BE2C (cell line): ENCODE measurements at regions not wholly inside any gene's neighbourhood (a gene's known extent, or its start where the extent isn't known, plus 50 kb on each side); places are given as distances from the start of the nearest gene placed in this dataset.

ENCODE experiments used
- DNase-seq: peaks from one replicate; pipeline ENCODE4 v3.0.0-alpha.2; 2020
- H3K27me3 ChIP-seq: fragments of 250-450 bp; sonication (Bioruptor Pico); 2 replicates; pipeline ENCODE4 v1.5.1; 2020; ENCODE audit warnings: mild to moderate bottlenecking
- H3K36me3 ChIP-seq: fragments of 250-450 bp; sonication (Bioruptor Pico); 2 replicates; pipeline ENCODE4 v1.5.1; 2020; ENCODE audit warnings: mild to moderate bottlenecking
- H3K4me1 ChIP-seq: fragments of 250-450 bp; sonication (Bioruptor Pico); 2 replicates; pipeline ENCODE4 v1.5.1; 2020
- H3K4me3 ChIP-seq: 2 replicates; pipeline ENCODE4 v1.5.1; 2011; ENCODE audit warnings: low read depth, low read length
- H3K9me3 ChIP-seq: fragments of 250-450 bp; sonication (Bioruptor Pico); 2 replicates; pipeline ENCODE4 v1.5.1; 2020
- CTCF ChIP-seq: IDR thresholded peaks from 2 replicates; pipeline ENCODE4 v1.5.1; 2012; ENCODE audit warnings: mild to moderate bottlenecking, low read depth, low read length

GRCh38 chr7:27351137-27351536, 108.5 kb downstream of the EVX1 start:
- H3K9me3 ChIP-seq, result no peaks in the 10 kb centered on the region
- peaks cover 86% of the 10 kb centered on the region for H3K27me3 ChIP-seq
- H3K36me3 ChIP-seq, result no peaks in the 10 kb centered on the region
- H3K4me3 ChIP-seq, result no peak overlapping the region
- no peak for TF ChIP-seq CTCF
- H3K4me1 ChIP-seq, result no peaks in the 10 kb centered on the region
- no peak for DNase-seq

GRCh38 chr7:27351786-27352185, 109.2 kb downstream of the EVX1 start:
- DNase-seq, result no peak
- Histone ChIP-seq H3K27me3 (peaks cover 84% of the 10 kb centered on the region), H3K9me3 (no peaks in the 10 kb centered on the region), H3K36me3 (no peaks in the 10 kb centered on the region), H3K4me1 (no peaks in the 10 kb centered on the region), H3K4me3 (no peak overlapping the region)
- no peak for TF ChIP-seq CTCF

- Histone ChIP-seq H3K36me3 (no peaks in the 10 kb centered on the region), H3K27me3 (peaks cover 61% of the 10 kb centered on the region), H3K4me1 (no peaks in the 10 kb centered on the region), H3K4me3 (no peak overlapping the region), H3K9me3 (no peaks in the 10 kb centered on the region)
- no peak for DNase-seq
- no peak for TF ChIP-seq CTCF
Observed at GRCh38 chr7:27359181-27360125, 116.9 kb downstream of the EVX1 start.

- TF ChIP-seq CTCF, result no peak
- H3K27me3 ChIP-seq, result peaks cover 42% of the 10 kb centered on the region
- no peaks in the 10 kb centered on the region for H3K9me3 ChIP-seq
- H3K4me1 ChIP-seq, result no peaks in the 10 kb centered on the region
- H3K4me3 ChIP-seq, result no peak overlapping the region
- H3K36me3 ChIP-seq, result no peaks in the 10 kb centered on the region
- no peak for DNase-seq
Observed at GRCh38 chr7:27361522-27361921, 118.9 kb downstream of the EVX1 start.

- Histone ChIP-seq H3K27me3 (peaks cover 39% of the 10 kb centered on the region), H3K9me3 (no peaks in the 10 kb centered on the region), H3K4me1 (no peaks in the 10 kb centered on the region), H3K36me3 (no peaks in the 10 kb centered on the region), H3K4me3 (no peak overlapping the region)
- no peak for DNase-seq
- TF ChIP-seq CTCF, result no peak
Observed at GRCh38 chr7:27362026-27362425, 119.4 kb downstream of the EVX1 start.

GRCh38 chr7:27364344-27364758, 121.7 kb downstream of the EVX1 start:
- H3K4me3 ChIP-seq, result no peak overlapping the region
- no peaks in the 10 kb centered on the region for H3K9me3 ChIP-seq
- H3K27me3 ChIP-seq, result peaks cover 17% of the 10 kb centered on the region
- TF ChIP-seq CTCF, result no peak
- no peaks in the 10 kb centered on the region for H3K36me3 ChIP-seq
- DNase-seq, result no peak
- H3K4me1 ChIP-seq, result no peaks in the 10 kb centered on the region
